ENCODE measurements at regions not wholly inside any gene's neighbourhood (a gene's known extent, or its start where the extent isn't known, plus 50 kb on each side); places are given as distances from the start of the nearest gene placed in this dataset.

GRCh38 chr20:12777016-12777415 lies 231.8 kb upstream of the SPTLC3 start:
- TF ChIP-seq CEBPB (IDR thresholded peaks at IDR 0.05) (no peak), ZBTB7A (IDR thresholded peaks at IDR 0.05; ENCODE audit: low read depth) (no peak), RAD21 (IDR thresholded peaks at IDR 0.05; ENCODE audit: low read depth) (no peak), NFIC (IDR thresholded peaks at IDR 0.05) (no peak), TEAD4 (IDR thresholded peaks at IDR 0.05) (no peak)
- TF ChIP-seq, protein P1, sequence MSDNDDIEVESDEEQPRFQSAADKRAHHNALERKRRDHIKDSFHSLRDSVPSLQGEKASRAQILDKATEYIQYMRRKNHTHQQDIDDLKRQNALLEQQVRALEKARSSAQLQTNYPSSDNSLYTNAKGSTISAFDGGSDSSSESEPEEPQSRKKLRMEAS (IDR thresholded peaks at IDR 0.05): no peak

DNA sequence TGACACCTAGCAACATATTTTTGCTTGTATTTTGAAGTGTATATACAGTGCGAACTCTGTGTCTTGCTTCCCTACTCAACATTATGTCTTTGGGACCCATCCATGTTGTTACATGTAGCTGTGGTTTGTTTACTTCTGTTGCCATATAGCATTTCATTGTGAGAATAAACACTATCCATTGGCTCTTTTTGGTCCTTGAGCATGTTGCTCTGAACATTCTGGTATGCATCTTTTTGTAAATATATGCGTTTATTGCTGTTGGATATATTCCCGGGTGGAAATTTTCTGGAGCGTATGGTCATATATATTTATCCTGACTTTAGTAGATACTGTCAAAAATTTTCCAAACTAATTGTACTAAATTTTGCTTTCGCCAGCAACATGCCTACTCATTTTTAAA lies 222.5 kb upstream of the SPTLC3 start:
- no peak for TF ChIP-seq CEBPB (IDR thresholded peaks at IDR 0.05)
- no peak for TF ChIP-seq ZBTB7A (IDR thresholded peaks at IDR 0.05; ENCODE audit: low read depth)
- TF ChIP-seq NFIC (IDR thresholded peaks at IDR 0.05): no peak
- TF ChIP-seq FOXM1 (IDR thresholded peaks at IDR 0.05; ENCODE audit: borderline replicate concordance, low read depth): no peak
- TF ChIP-seq TAF1 (IDR thresholded peaks at IDR 0.05; ENCODE audit: low read depth): no peak
- TF ChIP-seq REST (IDR thresholded peaks at IDR 0.05; ENCODE audit: low read depth): no peak
- no peak for TF ChIP-seq YY1 (IDR thresholded peaks at IDR 0.05; ENCODE audit: low read depth)
- TF ChIP-seq TCF12 (IDR thresholded peaks at IDR 0.05; ENCODE audit: low read depth): no peak
- TF ChIP-seq EP300 (IDR thresholded peaks at IDR 0.05; ENCODE audit: borderline replicate concordance): no peak
- TF ChIP-seq TEAD4 (IDR thresholded peaks at IDR 0.05): no peak
- TF ChIP-seq, protein P1 (IDR thresholded peaks at IDR 0.05): no peak
- TF ChIP-seq RAD21 (IDR thresholded peaks at IDR 0.05; ENCODE audit: low read depth): no peak
- TF ChIP-seq EGR1 (IDR thresholded peaks at IDR 0.05): no peak
- no peak for TF ChIP-seq CREB1 (IDR thresholded peaks at IDR 0.05; ENCODE audit: low read depth)
- TF ChIP-seq, protein P2, sequence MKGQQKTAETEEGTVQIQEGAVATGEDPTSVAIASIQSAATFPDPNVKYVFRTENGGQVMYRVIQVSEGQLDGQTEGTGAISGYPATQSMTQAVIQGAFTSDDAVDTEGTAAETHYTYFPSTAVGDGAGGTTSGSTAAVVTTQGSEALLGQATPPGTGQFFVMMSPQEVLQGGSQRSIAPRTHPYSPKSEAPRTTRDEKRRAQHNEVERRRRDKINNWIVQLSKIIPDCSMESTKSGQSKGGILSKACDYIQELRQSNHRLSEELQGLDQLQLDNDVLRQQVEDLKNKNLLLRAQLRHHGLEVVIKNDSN (IDR thresholded peaks at IDR 0.05): no peak

DNA sequence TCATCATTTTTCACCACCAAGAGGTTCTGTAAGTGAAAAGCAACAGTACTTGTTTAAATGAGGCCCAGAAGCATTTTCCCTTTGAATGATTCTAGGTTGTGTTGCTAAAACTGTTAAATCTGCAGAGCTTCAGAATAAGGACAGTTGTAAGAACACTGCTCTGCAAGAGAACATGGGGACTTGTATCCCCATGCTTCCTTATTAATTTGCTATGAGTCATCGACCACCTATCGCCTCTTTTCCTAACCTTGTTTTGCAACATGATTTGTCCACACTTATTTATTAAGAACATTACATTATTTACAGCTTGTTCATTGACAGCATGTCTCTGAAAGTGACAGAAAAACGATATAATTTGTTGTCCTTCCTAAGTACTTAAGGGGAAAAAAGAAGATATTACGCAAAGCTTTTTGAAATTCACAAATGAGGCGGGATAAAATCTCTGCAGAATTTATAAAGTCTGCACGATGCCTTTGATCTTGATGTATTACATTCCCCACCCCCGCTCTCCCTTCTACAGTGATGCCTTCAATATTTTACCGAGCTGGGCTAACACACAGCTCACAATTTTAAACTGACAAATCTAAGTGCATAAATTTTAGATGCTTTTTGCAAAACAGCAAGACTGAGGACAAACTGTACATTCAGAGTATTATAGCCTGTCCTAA lies 220.0 kb upstream of the SPTLC3 start:
- no peak for TF ChIP-seq TCF12 (IDR thresholded peaks at IDR 0.05; ENCODE audit: low read depth)
- no peak for TF ChIP-seq NFIC (IDR thresholded peaks at IDR 0.05)
- TF ChIP-seq EP300 (IDR thresholded peaks at IDR 0.05; ENCODE audit: borderline replicate concordance): no peak
- no peak for TF ChIP-seq FOXM1 (IDR thresholded peaks at IDR 0.05; ENCODE audit: borderline replicate concordance, low read depth)
- TF ChIP-seq ZBTB7A (IDR thresholded peaks at IDR 0.05; ENCODE audit: low read depth): no peak
- TF ChIP-seq EGR1 (IDR thresholded peaks at IDR 0.05): no peak
- TF ChIP-seq, protein P2 (IDR thresholded peaks at IDR 0.05): no peak
- TF ChIP-seq YY1 (IDR thresholded peaks at IDR 0.05; ENCODE audit: low read depth): no peak
- no peak for TF ChIP-seq RAD21 (IDR thresholded peaks at IDR 0.05; ENCODE audit: low read depth)
- no peak for TF ChIP-seq CEBPB (IDR thresholded peaks at IDR 0.05)
- TF ChIP-seq, protein P1 (IDR thresholded peaks at IDR 0.05): no peak
- TF ChIP-seq CREB1 (IDR thresholded peaks at IDR 0.05; ENCODE audit: low read depth): no peak
- TF ChIP-seq TEAD4 (IDR thresholded peaks at IDR 0.05): no peak
- no peak for TF ChIP-seq REST (IDR thresholded peaks at IDR 0.05; ENCODE audit: low read depth)
- TF ChIP-seq TAF1 (IDR thresholded peaks at IDR 0.05; ENCODE audit: low read depth): no peak

DNA sequence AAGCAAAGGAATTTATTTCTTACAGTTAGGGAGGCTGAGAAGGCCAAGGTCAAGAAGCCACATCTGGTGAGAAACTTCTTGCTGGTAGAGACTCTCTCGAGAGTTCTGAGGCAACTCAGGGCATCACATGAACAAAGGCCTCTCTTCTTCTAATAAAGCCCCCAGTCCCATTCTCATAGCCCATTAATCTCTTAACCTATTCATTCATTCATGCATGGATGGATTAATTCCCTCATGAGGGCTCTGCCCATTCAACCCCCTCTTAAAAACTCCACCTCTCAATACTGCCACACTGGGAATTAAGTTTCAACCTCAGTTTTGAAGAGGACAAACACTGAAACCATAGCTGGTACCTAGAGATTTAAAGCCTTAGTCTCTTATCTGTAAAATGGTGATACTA lies 217.9 kb upstream of the SPTLC3 start:
- TF ChIP-seq RAD21 (IDR thresholded peaks at IDR 0.05; ENCODE audit: low read depth): no peak
- no peak for TF ChIP-seq NFIC (IDR thresholded peaks at IDR 0.05)
- TF ChIP-seq, protein P1 (IDR thresholded peaks at IDR 0.05): no peak
- TF ChIP-seq TEAD4 (IDR thresholded peaks at IDR 0.05): no peak
- no peak for TF ChIP-seq CREB1 (IDR thresholded peaks at IDR 0.05; ENCODE audit: low read depth)
- TF ChIP-seq TCF12 (IDR thresholded peaks at IDR 0.05; ENCODE audit: low read depth): no peak
- TF ChIP-seq EP300 (IDR thresholded peaks at IDR 0.05; ENCODE audit: borderline replicate concordance): no peak
- TF ChIP-seq REST (IDR thresholded peaks at IDR 0.05; ENCODE audit: low read depth): no peak
- TF ChIP-seq FOXM1 (IDR thresholded peaks at IDR 0.05; ENCODE audit: borderline replicate concordance, low read depth): no peak
- TF ChIP-seq, protein P2 (IDR thresholded peaks at IDR 0.05): no peak
- no peak for TF ChIP-seq TAF1 (IDR thresholded peaks at IDR 0.05; ENCODE audit: low read depth)
- no peak for TF ChIP-seq CEBPB (IDR thresholded peaks at IDR 0.05)
- TF ChIP-seq YY1 (IDR thresholded peaks at IDR 0.05; ENCODE audit: low read depth): no peak

Data from Ishikawa (cell line).